T-helper 2 cell treated with Interferon-gamma antibody and Interleukin-4, amounts not matched to agents 5 μg/mL and 100 μg/mL, for 36 hours (primary cell): ENCODE measurements at regions not wholly inside any gene's neighbourhood (a gene's known extent, or its start where the extent isn't known, plus 50 kb on each side); places are given as distances from the start of the nearest gene placed in this dataset.
"Not testable (repeated sequence)": the region's sequence is repeated elsewhere in the genome, so short reads cannot be mapped to it uniquely, and the experiment has no call there.

Experiments used
- DNase-seq: peaks from one replicate; pipeline ENCODE4 v3.0.0; 2021; ENCODE audit warnings: low spot score
- H3K27ac Mint-ChIP-seq: one replicate; pipeline ENCODE4 v1.8.0; 2021; ENCODE audit warnings: mild to moderate bottlenecking, mixed read lengths
- H3K27me3 Mint-ChIP-seq: one replicate; pipeline ENCODE4 v1.8.0; 2021; ENCODE audit warnings: low read depth, mixed read lengths
- H3K36me3 Mint-ChIP-seq: one replicate; pipeline ENCODE4 v1.8.0; 2021; ENCODE audit warnings: low read depth, mixed read lengths
- H3K4me1 Mint-ChIP-seq: one replicate; pipeline ENCODE4 v1.8.0; 2021; ENCODE audit warnings: low read depth, mixed read lengths
- H3K4me3 Mint-ChIP-seq: one replicate; pipeline ENCODE4 v1.8.0; 2022; ENCODE audit warnings: mild to moderate bottlenecking, moderate library complexity, mixed read lengths
- H3K9me3 Mint-ChIP-seq: one replicate; pipeline ENCODE4 v1.8.0; 2021; ENCODE audit warnings: mixed read lengths

GRCh38 chr16:10261077-10261476, 78.8 kb upstream of the GRIN2A start:
- peaks cover under 1% of the 10 kb centered on the region for H3K27me3 Mint-ChIP-seq
- H3K4me1 Mint-ChIP-seq = no peaks in the 10 kb centered on the region
- H3K27ac Mint-ChIP-seq = no peak overlapping the region
- DNase-seq = no peak
- no peak overlapping the region for H3K4me3 Mint-ChIP-seq
- H3K9me3 Mint-ChIP-seq = no peaks in the 10 kb centered on the region
- no peaks in the 10 kb centered on the region for H3K36me3 Mint-ChIP-seq

GRCh38 chr16:10261526-10261925, 79.3 kb upstream of the GRIN2A start:
- not testable (repeated sequence) for H3K36me3 Mint-ChIP-seq, DNase-seq, H3K4me1 Mint-ChIP-seq, H3K9me3 Mint-ChIP-seq, H3K4me3 Mint-ChIP-seq, H3K27me3 Mint-ChIP-seq, H3K27ac Mint-ChIP-seq

- no peaks in the 10 kb centered on the region for H3K9me3 Mint-ChIP-seq
- H3K4me1 Mint-ChIP-seq = peaks cover 3% of the 10 kb centered on the region
- no peak overlapping the region for H3K4me3 Mint-ChIP-seq
- no peaks in the 10 kb centered on the region for H3K36me3 Mint-ChIP-seq
- no peak for DNase-seq
- no peaks in the 10 kb centered on the region for H3K27me3 Mint-ChIP-seq
- no peak overlapping the region for H3K27ac Mint-ChIP-seq
Observed at GRCh38 chr16:10262377-10263132, 80.3 kb upstream of the GRIN2A start.

- Mint-ChIP-seq H3K27me3 (no peaks in the 10 kb centered on the region), H3K27ac (no peak overlapping the region), H3K4me1 (peaks cover 3% of the 10 kb centered on the region), H3K36me3 (no peaks in the 10 kb centered on the region), H3K9me3 (peaks cover 3% of the 10 kb centered on the region), H3K4me3 (no peak overlapping the region)
- DNase-seq = no peak
Observed at GRCh38 chr16:10265770-10266615, 83.8 kb upstream of the GRIN2A start.

- H3K36me3 Mint-ChIP-seq = no peaks in the 10 kb centered on the region
- no peak overlapping the region for H3K4me3 Mint-ChIP-seq
- H3K27me3 Mint-ChIP-seq = no peaks in the 10 kb centered on the region
- peaks cover 3% of the 10 kb centered on the region for H3K4me1 Mint-ChIP-seq
- DNase-seq = peak; percentile 44
- peaks cover 3% of the 10 kb centered on the region for H3K9me3 Mint-ChIP-seq
- no peak overlapping the region for H3K27ac Mint-ChIP-seq
Observed at GRCh38 chr16:10266809-10267208, 84.6 kb upstream of the GRIN2A start.

- H3K27me3 Mint-ChIP-seq = no peaks in the 10 kb centered on the region
- no peak overlapping the region for H3K4me3 Mint-ChIP-seq
- no peaks in the 10 kb centered on the region for H3K36me3 Mint-ChIP-seq
- DNase-seq = no peak
- no peak overlapping the region for H3K27ac Mint-ChIP-seq
- H3K9me3 Mint-ChIP-seq = peaks cover 8% of the 10 kb centered on the region
- H3K4me1 Mint-ChIP-seq = peaks cover 3% of the 10 kb centered on the region
Observed at GRCh38 chr16:10269632-10270031, 87.4 kb upstream of the GRIN2A start.

- not testable (repeated sequence) for H3K36me3 Mint-ChIP-seq, H3K4me1 Mint-ChIP-seq, DNase-seq, H3K27me3 Mint-ChIP-seq, H3K27ac Mint-ChIP-seq, H3K4me3 Mint-ChIP-seq
- H3K9me3 Mint-ChIP-seq = peaks cover 15% of the 10 kb centered on the region
Observed at GRCh38 chr16:10272250-10272854, 90.1 kb upstream of the GRIN2A start.

- Mint-ChIP-seq H3K9me3 (peaks cover 20% of the 10 kb centered on the region), H3K27ac (peak overlapping the region; percentile 18)
- not testable (repeated sequence) for H3K4me1 Mint-ChIP-seq, H3K27me3 Mint-ChIP-seq, H3K36me3 Mint-ChIP-seq, H3K4me3 Mint-ChIP-seq, DNase-seq
Observed at GRCh38 chr16:10275214-10275996, 93.2 kb upstream of the GRIN2A start.

- no peak overlapping the region for H3K27ac Mint-ChIP-seq
- H3K4me3 Mint-ChIP-seq = no peak overlapping the region
- H3K36me3 Mint-ChIP-seq = no peaks in the 10 kb centered on the region
- peaks cover 20% of the 10 kb centered on the region for H3K9me3 Mint-ChIP-seq
- peaks cover 8% of the 10 kb centered on the region for H3K4me1 Mint-ChIP-seq
- no peak for DNase-seq
- H3K27me3 Mint-ChIP-seq = no peaks in the 10 kb centered on the region
Observed at GRCh38 chr16:10277597-10277996, 95.4 kb upstream of the GRIN2A start.

GRCh38 chr16:10280262-10281170, 98.3 kb upstream of the GRIN2A start:
- H3K4me3 Mint-ChIP-seq = no peak overlapping the region
- H3K4me1 Mint-ChIP-seq = peaks cover 6% of the 10 kb centered on the region
- no peak overlapping the region for H3K27ac Mint-ChIP-seq
- no peak for DNase-seq
- H3K27me3 Mint-ChIP-seq = no peaks in the 10 kb centered on the region
- no peaks in the 10 kb centered on the region for H3K36me3 Mint-ChIP-seq
- H3K9me3 Mint-ChIP-seq = peaks cover 13% of the 10 kb centered on the region

GRCh38 chr16:10282367-10282766, 100.1 kb upstream of the GRIN2A start:
- Mint-ChIP-seq H3K4me1 (no peaks in the 10 kb centered on the region), H3K27me3 (no peaks in the 10 kb centered on the region), H3K36me3 (no peaks in the 10 kb centered on the region), H3K27ac (no peak overlapping the region), H3K4me3 (no peak overlapping the region), H3K9me3 (peaks cover 9% of the 10 kb centered on the region)
- no peak for DNase-seq

GRCh38 chr16:10283246-10283645, 101.0 kb upstream of the GRIN2A start:
- not testable (repeated sequence) for H3K4me3 Mint-ChIP-seq, H3K27ac Mint-ChIP-seq, DNase-seq, H3K4me1 Mint-ChIP-seq, H3K27me3 Mint-ChIP-seq, H3K36me3 Mint-ChIP-seq, H3K9me3 Mint-ChIP-seq
